ENCODE measurements at regions not wholly inside any gene's neighbourhood (a gene's known extent, or its start where the extent isn't known, plus 50 kb on each side); places are given as distances from the start of the nearest gene placed in this dataset.

- H3K27ac ChIP-seq, result no peak overlapping the region
- H3K4me1 ChIP-seq, result no peaks in the 10 kb centered on the region
- no peak overlapping the region for H3K4me3 ChIP-seq
- TF ChIP-seq POLR2A (IDR thresholded peaks at IDR 0.05) (no peak), CTCF (IDR thresholded peaks at IDR 0.05 in 4 of 5, conservative IDR thresholded peaks at IDR 0.05 in 1 of 5) (no peak)
- no peak for ATAC-seq
- intact Hi-C loops (cut with DNase I; ENCODE audit: low total_unique reads) (no loop called here), in situ Hi-C loops (cut with MboI; ENCODE audit: low sequenced_read_pairs in 4 of 4) (no loop called here)
- H3K36me3 ChIP-seq, result no peaks in the 10 kb centered on the region
- no peaks in the 10 kb centered on the region for H3K27me3 ChIP-seq
- DNase-seq, result no peak
- H3K9me3 ChIP-seq, result no peaks in the 10 kb centered on the region
These were observed 549.9 kb downstream of the ANXA1 start for GRCh38 chr9:73701415-73702057.

GRCh38 chr9:73714294-73714693 lies 562.6 kb downstream of the ANXA1 start:
- H3K36me3 ChIP-seq, result no peaks in the 10 kb centered on the region
- no peak overlapping the region for H3K27ac ChIP-seq
- intact Hi-C loops (cut with DNase I; ENCODE audit: low total_unique reads) (no loop called here), in situ Hi-C loops (cut with MboI; ENCODE audit: low sequenced_read_pairs in 4 of 4) (no loop called here)
- H3K9me3 ChIP-seq, result no peaks in the 10 kb centered on the region
- no peaks in the 10 kb centered on the region for H3K27me3 ChIP-seq
- ATAC-seq, result no peak
- TF ChIP-seq CTCF (IDR thresholded peaks at IDR 0.05 in 4 of 5, conservative IDR thresholded peaks at IDR 0.05 in 1 of 5) (no peak), POLR2A (IDR thresholded peaks at IDR 0.05) (no peak)
- no peak overlapping the region for H3K4me3 ChIP-seq
- DNase-seq, result no peak
- no peaks in the 10 kb centered on the region for H3K4me1 ChIP-seq

- Histone ChIP-seq H3K27me3 (no peaks in the 10 kb centered on the region), H3K36me3 (no peaks in the 10 kb centered on the region), H3K4me3 (no peak overlapping the region), H3K27ac (no peak overlapping the region), H3K4me1 (no peaks in the 10 kb centered on the region), H3K9me3 (no peaks in the 10 kb centered on the region)
- in situ Hi-C loops (cut with MboI; ENCODE audit: low sequenced_read_pairs in 4 of 4), result no loop called here
- intact Hi-C loops (cut with DNase I; ENCODE audit: low total_unique reads), result no loop called here
- ATAC-seq (no peak), DNase-seq (no peak)
- no peak for TF ChIP-seq POLR2A (IDR thresholded peaks at IDR 0.05)
- TF ChIP-seq CTCF (IDR thresholded peaks at IDR 0.05 in 4 of 5, conservative IDR thresholded peaks at IDR 0.05 in 1 of 5), result no peak
These were observed 563.9 kb downstream of the ANXA1 start for GRCh38 chr9:73715591-73715990.

GRCh38 chr9:73719660-73720059 lies 568.0 kb downstream of the ANXA1 start:
- Histone ChIP-seq H3K27me3 (no peaks in the 10 kb centered on the region), H3K27ac (no peak overlapping the region), H3K9me3 (no peaks in the 10 kb centered on the region), H3K36me3 (no peaks in the 10 kb centered on the region), H3K4me1 (no peaks in the 10 kb centered on the region), H3K4me3 (no peak overlapping the region)
- in situ Hi-C loops (cut with MboI; ENCODE audit: low sequenced_read_pairs in 4 of 4), result no loop called here
- DNase-seq, result no peak
- TF ChIP-seq CTCF (IDR thresholded peaks at IDR 0.05 in 4 of 5, conservative IDR thresholded peaks at IDR 0.05 in 1 of 5) (no peak), POLR2A (IDR thresholded peaks at IDR 0.05) (no peak)
- intact Hi-C loops (cut with DNase I; ENCODE audit: low total_unique reads), result no loop called here
- ATAC-seq, result no peak

- no peaks in the 10 kb centered on the region for H3K9me3 ChIP-seq
- H3K27me3 ChIP-seq, result no peaks in the 10 kb centered on the region
- in situ Hi-C loops (cut with MboI; ENCODE audit: low sequenced_read_pairs in 4 of 4), result no loop called here
- intact Hi-C loops (cut with DNase I; ENCODE audit: low total_unique reads), result no loop called here
- DNase-seq (no peak), ATAC-seq (no peak)
- no peaks in the 10 kb centered on the region for H3K36me3 ChIP-seq
- no peak overlapping the region for H3K27ac ChIP-seq
- no peaks in the 10 kb centered on the region for H3K4me1 ChIP-seq
- TF ChIP-seq POLR2A (IDR thresholded peaks at IDR 0.05) (no peak), CTCF (IDR thresholded peaks at IDR 0.05 in 4 of 5, conservative IDR thresholded peaks at IDR 0.05 in 1 of 5) (no peak)
- H3K4me3 ChIP-seq, result no peak overlapping the region
These were observed 568.9 kb downstream of the ANXA1 start for GRCh38 chr9:73720601-73721000.

Data from gastrocnemius medialis (tissue), 4 donors.